ENCODE measurements at regions not wholly inside any gene's neighbourhood (a gene's known extent, or its start where the extent isn't known, plus 50 kb on each side); places are given as distances from the start of the nearest gene placed in this dataset.

GRCh38 chr11:81080476-81080875, 1639.6 kb upstream of the TENM4 start:
- DNase-seq: no peak

- DNase-seq: no peak
Observed at GRCh38 chr11:81072273-81072672, 1631.4 kb upstream of the TENM4 start.

GRCh38 chr11:81071606-81072005, 1630.8 kb upstream of the TENM4 start:
- DNase-seq: no peak

GRCh38 chr11:81070948-81071347, 1630.1 kb upstream of the TENM4 start:
- DNase-seq: no peak

- no peak for DNase-seq
Observed at GRCh38 chr11:81059356-81059755, 1618.5 kb upstream of the TENM4 start.

GRCh38 chr11:81052344-81053158, 1611.7 kb upstream of the TENM4 start:
- no peak for DNase-seq

GRCh38 chr11:81039916-81040524, 1599.2 kb upstream of the TENM4 start:
- no peak for DNase-seq

GRCh38 chr11:81036168-81036870, 1595.5 kb upstream of the TENM4 start:
- no peak for DNase-seq

GRCh38 chr11:81033779-81034540, 1593.1 kb upstream of the TENM4 start:
- no peak for DNase-seq

GRCh38 chr11:81032906-81033305, 1592.1 kb upstream of the TENM4 start:
- DNase-seq: no peak

- DNase-seq: no peak
Observed at GRCh38 chr11:81030186-81030585, 1589.4 kb upstream of the TENM4 start.

- DNase-seq: no peak
Observed at GRCh38 chr11:81026032-81026431, 1585.2 kb upstream of the TENM4 start.

- DNase-seq: no peak
Observed at GRCh38 chr11:81022057-81022456, 1581.2 kb upstream of the TENM4 start.

- no peak for DNase-seq
Observed at GRCh38 chr11:81010631-81011030, 1569.8 kb upstream of the TENM4 start.

- DNase-seq: no peak
Observed at GRCh38 chr11:81007046-81007445, 1566.2 kb upstream of the TENM4 start.

- no peak for DNase-seq
Observed at GRCh38 chr11:81005595-81005994, 1564.8 kb upstream of the TENM4 start.

GRCh38 chr11:81004576-81004975, 1563.7 kb upstream of the TENM4 start:
- DNase-seq: no peak

- no peak for DNase-seq
Observed at GRCh38 chr11:81002374-81002773, 1561.5 kb upstream of the TENM4 start.

- DNase-seq: no peak
Observed at GRCh38 chr11:81000735-81001134, 1559.9 kb upstream of the TENM4 start.

- DNase-seq: no peak
Observed at GRCh38 chr11:81000334-81000733, 1559.5 kb upstream of the TENM4 start.

GRCh38 chr11:80995523-80995922, 1554.7 kb upstream of the TENM4 start:
- DNase-seq: no peak

- DNase-seq: no peak
Observed at GRCh38 chr11:80993536-80993935, 1552.7 kb upstream of the TENM4 start.

- no peak for DNase-seq
Observed at GRCh38 chr11:80990885-80991284, 1550.1 kb upstream of the TENM4 start.
